HG02798 (cell line): ENCODE measurements at regions not wholly inside any gene's neighbourhood (a gene's known extent, or its start where the extent isn't known, plus 50 kb on each side); places are given as distances from the start of the nearest gene placed in this dataset.
A peak's percentile ranks its signal among the peaks of the same experiment; 100 is the strongest.
"Not testable (repeated sequence)": the region's sequence is repeated elsewhere in the genome, so short reads cannot be mapped to it uniquely, and the experiment has no call there.

ENCODE experiments used
- ATAC-seq: cut with Tn5 transposase; IDR thresholded peaks from one replicate; pipeline ENCODE4 v1.9.1; 2021; ENCODE audit warnings: mild to moderate bottlenecking; ENCODE audit not compliant: unreplicated experiment, poor library complexity

- ATAC-seq: not testable (repeated sequence)
Measured at GRCh38 chr20:5453745-5454144, 137.0 kb upstream of the PROKR2 start.

GRCh38 chr20:5453316-5453715 is 136.6 kb upstream of the PROKR2 start:
- not testable (repeated sequence) for ATAC-seq

- ATAC-seq: not testable (repeated sequence)
Measured at GRCh38 chr20:5452691-5453090, 135.9 kb upstream of the PROKR2 start.

GRCh38 chr20:5452286-5452685 is 135.5 kb upstream of the PROKR2 start:
- ATAC-seq: not testable (repeated sequence)

GRCh38 chr20:5451643-5452210 is 135.0 kb upstream of the PROKR2 start:
- no peak for ATAC-seq

GRCh38 chr20:5448449-5449118 is 131.8 kb upstream of the PROKR2 start:
- peak; percentile 63 for ATAC-seq

- no peak for ATAC-seq
Measured at GRCh38 chr20:5447188-5447587, 130.4 kb upstream of the PROKR2 start.

GRCh38 chr20:5445611-5446010 is 128.9 kb upstream of the PROKR2 start:
- no peak for ATAC-seq

GRCh38 chr20:5442101-5442500 is 125.3 kb upstream of the PROKR2 start:
- ATAC-seq: no peak

GRCh38 chr20:5434116-5434515 is 117.4 kb upstream of the PROKR2 start:
- ATAC-seq: no peak

- no peak for ATAC-seq
Measured at GRCh38 chr20:5433352-5433751, 116.6 kb upstream of the PROKR2 start.

GRCh38 chr20:5432030-5432429 is 115.3 kb upstream of the PROKR2 start:
- ATAC-seq: no peak

GRCh38 chr20:5430670-5431069 is 113.9 kb upstream of the PROKR2 start:
- no peak for ATAC-seq

- no peak for ATAC-seq
Measured at GRCh38 chr20:5426026-5426425, 109.3 kb upstream of the PROKR2 start.

- no peak for ATAC-seq
Measured at GRCh38 chr20:5416086-5416485, 99.3 kb upstream of the PROKR2 start.

GRCh38 chr20:5413394-5413793 is 96.6 kb upstream of the PROKR2 start:
- ATAC-seq: no peak

GRCh38 chr20:5410470-5410869 is 93.7 kb upstream of the PROKR2 start:
- ATAC-seq: no peak

GRCh38 chr20:5402903-5403531 is 86.3 kb upstream of the PROKR2 start:
- ATAC-seq: peak; percentile 80

GRCh38 chr20:5401277-5401875 is 84.6 kb upstream of the PROKR2 start:
- no peak for ATAC-seq

- ATAC-seq: no peak
Measured at GRCh38 chr20:5400164-5400762, 83.5 kb upstream of the PROKR2 start.

GRCh38 chr20:5397393-5397792 is 80.6 kb upstream of the PROKR2 start:
- ATAC-seq: no peak
